Body of pancreas (tissue), 4 donors: ENCODE measurements at regions not wholly inside any gene's neighbourhood (a gene's known extent, or its start where the extent isn't known, plus 50 kb on each side); places are given as distances from the start of the nearest gene placed in this dataset.

Source experiments
- CTCF ChIP-seq, 7 experiments: fragments of 450-650 bp in 4 of 7; fragments of 200-600 bp in 3 of 7; sonication (generic) in 3 of 7; IDR thresholded peaks; one replicate each; pipeline ENCODE4 v1.5.1; 2016 to 2019; ENCODE audit warnings: antibody characterized with exemption in 7 of 7
- POLR2A ChIP-seq, 3 donors: fragments of 450-650 bp; IDR thresholded peaks; one replicate each; pipeline ENCODE4 v1.6.1; 2016; ENCODE audit warnings: antibody characterized with exemption in 3 of 3, mild to moderate bottlenecking in 2 of 3

- TF ChIP-seq POLR2A (IDR thresholded peaks at IDR 0.05) (no peak), CTCF (IDR thresholded peaks at IDR 0.05) (no peak)
Measured at GRCh38 chr17:70278844-70279462, 109.6 kb downstream of the KCNJ2 start.
